ENCODE measurements at regions not wholly inside any gene's neighbourhood (a gene's known extent, or its start where the extent isn't known, plus 50 kb on each side); places are given as distances from the start of the nearest gene placed in this dataset.

DNA sequence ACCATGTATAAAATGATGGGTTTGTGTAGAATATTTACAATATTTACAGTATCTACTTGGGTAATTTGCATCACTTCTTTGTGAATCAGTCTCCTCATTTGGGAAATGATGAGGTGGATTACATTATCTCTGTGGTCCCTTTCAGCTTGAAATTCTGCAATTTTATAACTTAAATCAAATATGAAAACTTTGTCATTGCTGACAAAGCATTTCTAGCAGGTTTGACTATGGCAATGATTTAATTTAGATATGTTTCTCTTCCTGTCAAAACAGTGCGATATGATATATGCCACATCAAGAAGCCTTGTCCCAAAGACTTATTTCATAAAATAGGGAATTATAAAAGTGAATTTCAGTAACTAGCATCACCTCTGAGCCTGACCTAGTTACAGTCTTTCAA, 315.8 kb upstream of the MEIS2 start:
- no peak overlapping the region for H3K4me3 ChIP-seq
- H4K20me1 ChIP-seq (replicated peaks; ENCODE audit: insufficient read depth), result no peaks in the 10 kb centered on the region
- Mint-ChIP-seq H3K4me3 (no peak overlapping the region), H3K36me3 (ENCODE audit: low read depth) (no peaks in the 10 kb centered on the region), H3K27me3 (ENCODE audit: insufficient read depth, low read depth, poor library complexity) (no peaks in the 10 kb centered on the region), H3K27ac (no peak overlapping the region), H3K4me1 (no peaks in the 10 kb centered on the region), H3K9me3 (no peaks in the 10 kb centered on the region)
- H3K4me2 ChIP-seq, result no peak overlapping the region
- no peaks in the 10 kb centered on the region for H3F3A ChIP-seq (replicated peaks; ENCODE audit: low read depth)
- no peaks in the 10 kb centered on the region for H3K36me3 ChIP-seq (ENCODE audit: insufficient read depth)
- TF ChIP-seq, protein P1, sequence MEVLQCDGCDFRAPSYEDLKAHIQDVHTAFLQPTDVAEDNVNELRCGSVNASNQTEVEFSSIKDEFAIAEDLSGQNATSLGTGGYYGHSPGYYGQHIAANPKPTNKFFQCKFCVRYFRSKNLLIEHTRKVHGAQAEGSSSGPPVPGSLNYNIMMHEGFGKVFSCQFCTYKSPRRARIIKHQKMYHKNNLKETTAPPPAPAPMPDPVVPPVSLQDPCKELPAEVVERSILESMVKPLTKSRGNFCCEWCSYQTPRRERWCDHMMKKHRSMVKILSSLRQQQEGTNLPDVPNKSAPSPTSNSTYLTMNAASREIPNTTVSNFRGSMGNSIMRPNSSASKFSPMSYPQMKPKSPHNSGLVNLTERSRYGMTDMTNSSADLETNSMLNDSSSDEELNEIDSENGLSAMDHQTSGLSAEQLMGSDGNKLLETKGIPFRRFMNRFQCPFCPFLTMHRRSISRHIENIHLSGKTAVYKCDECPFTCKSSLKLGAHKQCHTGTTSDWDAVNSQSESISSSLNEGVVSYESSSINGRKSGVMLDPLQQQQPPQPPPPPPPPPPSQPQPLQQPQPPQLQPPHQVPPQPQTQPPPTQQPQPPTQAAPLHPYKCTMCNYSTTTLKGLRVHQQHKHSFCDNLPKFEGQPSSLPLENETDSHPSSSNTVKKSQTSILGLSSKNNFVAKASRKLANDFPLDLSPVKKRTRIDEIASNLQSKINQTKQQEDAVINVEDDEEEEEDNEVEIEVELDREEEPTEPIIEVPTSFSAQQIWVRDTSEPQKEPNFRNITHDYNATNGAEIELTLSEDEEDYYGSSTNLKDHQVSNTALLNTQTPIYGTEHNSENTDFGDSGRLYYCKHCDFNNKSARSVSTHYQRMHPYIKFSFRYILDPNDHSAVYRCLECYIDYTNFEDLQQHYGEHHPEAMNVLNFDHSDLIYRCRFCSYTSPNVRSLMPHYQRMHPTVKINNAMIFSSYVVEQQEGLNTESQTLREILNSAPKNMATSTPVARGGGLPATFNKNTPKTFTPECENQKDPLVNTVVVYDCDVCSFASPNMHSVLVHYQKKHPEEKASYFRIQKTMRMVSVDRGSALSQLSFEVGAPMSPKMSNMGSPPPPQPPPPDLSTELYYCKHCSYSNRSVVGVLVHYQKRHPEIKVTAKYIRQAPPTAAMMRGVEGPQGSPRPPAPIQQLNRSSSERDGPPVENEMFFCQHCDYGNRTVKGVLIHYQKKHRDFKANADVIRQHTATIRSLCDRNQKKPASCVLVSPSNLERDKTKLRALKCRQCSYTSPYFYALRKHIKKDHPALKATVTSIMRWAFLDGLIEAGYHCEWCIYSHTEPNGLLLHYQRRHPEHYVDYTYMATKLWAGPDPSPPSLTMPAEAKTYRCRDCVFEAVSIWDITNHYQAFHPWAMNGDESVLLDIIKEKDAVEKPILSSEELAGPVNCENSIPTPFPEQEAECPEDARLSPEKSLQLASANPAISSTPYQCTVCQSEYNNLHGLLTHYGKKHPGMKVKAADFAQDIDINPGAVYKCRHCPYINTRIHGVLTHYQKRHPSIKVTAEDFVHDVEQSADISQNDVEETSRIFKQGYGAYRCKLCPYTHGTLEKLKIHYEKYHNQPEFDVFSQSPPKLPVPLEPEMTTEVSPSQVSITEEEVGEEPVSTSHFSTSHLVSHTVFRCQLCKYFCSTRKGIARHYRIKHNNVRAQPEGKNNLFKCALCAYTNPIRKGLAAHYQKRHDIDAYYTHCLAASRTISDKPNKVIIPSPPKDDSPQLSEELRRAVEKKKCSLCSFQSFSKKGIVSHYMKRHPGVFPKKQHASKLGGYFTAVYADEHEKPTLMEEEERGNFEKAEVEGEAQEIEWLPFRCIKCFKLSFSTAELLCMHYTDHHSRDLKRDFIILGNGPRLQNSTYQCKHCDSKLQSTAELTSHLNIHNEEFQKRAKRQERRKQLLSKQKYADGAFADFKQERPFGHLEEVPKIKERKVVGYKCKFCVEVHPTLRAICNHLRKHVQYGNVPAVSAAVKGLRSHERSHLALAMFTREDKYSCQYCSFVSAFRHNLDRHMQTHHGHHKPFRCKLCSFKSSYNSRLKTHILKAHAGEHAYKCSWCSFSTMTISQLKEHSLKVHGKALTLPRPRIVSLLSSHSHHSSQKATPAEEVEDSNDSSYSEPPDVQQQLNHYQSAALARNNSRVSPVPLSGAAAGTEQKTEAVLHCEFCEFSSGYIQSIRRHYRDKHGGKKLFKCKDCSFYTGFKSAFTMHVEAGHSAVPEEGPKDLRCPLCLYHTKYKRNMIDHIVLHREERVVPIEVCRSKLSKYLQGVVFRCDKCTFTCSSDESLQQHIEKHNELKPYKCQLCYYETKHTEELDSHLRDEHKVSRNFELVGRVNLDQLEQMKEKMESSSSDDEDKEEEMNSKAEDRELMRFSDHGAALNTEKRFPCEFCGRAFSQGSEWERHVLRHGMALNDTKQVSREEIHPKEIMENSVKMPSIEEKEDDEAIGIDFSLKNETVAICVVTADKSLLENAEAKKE (CRISPR knock-in tag; IDR thresholded peaks at IDR 0.05), result no peak
- TF ChIP-seq POLR2AphosphoS5 (IDR thresholded peaks at IDR 0.05; ENCODE audit: low read depth) (no peak), CREB1 (CRISPR knock-in tag; IDR thresholded peaks at IDR 0.05; ENCODE audit: low read depth) (no peak), JUNB (IDR thresholded peaks at IDR 0.05; ENCODE audit: unreplicated experiment) (no peak), STAT1 (IDR thresholded peaks at IDR 0.05; ENCODE audit: unreplicated experiment) (no peak), EZH2phosphoT487 (IDR thresholded peaks at IDR 0.05; ENCODE audit: unreplicated experiment) (no peak), ZNF331 (CRISPR knock-in tag; IDR thresholded peaks at IDR 0.05; ENCODE audit: low read depth) (no peak), EZH2 (IDR thresholded peaks at IDR 0.05; ENCODE audit: low read depth, unreplicated experiment) (no peak), ETS1 (IDR thresholded peaks at IDR 0.05) (no peak)
- TF ChIP-seq, protein P2, sequence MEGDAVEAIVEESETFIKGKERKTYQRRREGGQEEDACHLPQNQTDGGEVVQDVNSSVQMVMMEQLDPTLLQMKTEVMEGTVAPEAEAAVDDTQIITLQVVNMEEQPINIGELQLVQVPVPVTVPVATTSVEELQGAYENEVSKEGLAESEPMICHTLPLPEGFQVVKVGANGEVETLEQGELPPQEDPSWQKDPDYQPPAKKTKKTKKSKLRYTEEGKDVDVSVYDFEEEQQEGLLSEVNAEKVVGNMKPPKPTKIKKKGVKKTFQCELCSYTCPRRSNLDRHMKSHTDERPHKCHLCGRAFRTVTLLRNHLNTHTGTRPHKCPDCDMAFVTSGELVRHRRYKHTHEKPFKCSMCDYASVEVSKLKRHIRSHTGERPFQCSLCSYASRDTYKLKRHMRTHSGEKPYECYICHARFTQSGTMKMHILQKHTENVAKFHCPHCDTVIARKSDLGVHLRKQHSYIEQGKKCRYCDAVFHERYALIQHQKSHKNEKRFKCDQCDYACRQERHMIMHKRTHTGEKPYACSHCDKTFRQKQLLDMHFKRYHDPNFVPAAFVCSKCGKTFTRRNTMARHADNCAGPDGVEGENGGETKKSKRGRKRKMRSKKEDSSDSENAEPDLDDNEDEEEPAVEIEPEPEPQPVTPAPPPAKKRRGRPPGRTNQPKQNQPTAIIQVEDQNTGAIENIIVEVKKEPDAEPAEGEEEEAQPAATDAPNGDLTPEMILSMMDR (conservative IDR thresholded peaks at IDR 0.05; ENCODE audit: low read depth in 2 of 2), result no peak
- DNase-seq (ENCODE audit: low spot score) (no peak), ATAC-seq (no peak)
- H3K79me2 ChIP-seq (replicated peaks; ENCODE audit: insufficient read depth), result no peaks in the 10 kb centered on the region
- no peak overlapping the region for H3K27ac ChIP-seq (ENCODE audit: low read depth)
- no peaks in the 10 kb centered on the region for H3K9me2 ChIP-seq (ENCODE audit: insufficient read depth)
- no peaks in the 10 kb centered on the region for H3K4me1 ChIP-seq (ENCODE audit: insufficient read depth)
- H2AFZ ChIP-seq, result no peak overlapping the region
- no peaks in the 10 kb centered on the region for H3K27me3 ChIP-seq (ENCODE audit: insufficient read depth)

Measured in GM23338 (cell line).